Ishikawa (cell line): ENCODE measurements at regions not wholly inside any gene's neighbourhood (a gene's known extent, or its start where the extent isn't known, plus 50 kb on each side); places are given as distances from the start of the nearest gene placed in this dataset.

ENCODE experiments used
- EP300 ChIP-seq: IDR thresholded peaks from 2 replicates; pipeline ENCODE4 v1.6.1; 2012; ENCODE audit warnings: borderline replicate concordance
- FOXM1 ChIP-seq: IDR thresholded peaks from 2 replicates; pipeline ENCODE4 v1.6.1; 2012; ENCODE audit warnings: low read depth, borderline replicate concordance
- RAD21 ChIP-seq: IDR thresholded peaks from 2 replicates; pipeline ENCODE4 v1.6.1; 2012; ENCODE audit warnings: low read depth
- TF ChIP-seq, protein P1 (sequence below): IDR thresholded peaks from 2 replicates; pipeline ENCODE4 v1.6.1; 2012

DNA sequence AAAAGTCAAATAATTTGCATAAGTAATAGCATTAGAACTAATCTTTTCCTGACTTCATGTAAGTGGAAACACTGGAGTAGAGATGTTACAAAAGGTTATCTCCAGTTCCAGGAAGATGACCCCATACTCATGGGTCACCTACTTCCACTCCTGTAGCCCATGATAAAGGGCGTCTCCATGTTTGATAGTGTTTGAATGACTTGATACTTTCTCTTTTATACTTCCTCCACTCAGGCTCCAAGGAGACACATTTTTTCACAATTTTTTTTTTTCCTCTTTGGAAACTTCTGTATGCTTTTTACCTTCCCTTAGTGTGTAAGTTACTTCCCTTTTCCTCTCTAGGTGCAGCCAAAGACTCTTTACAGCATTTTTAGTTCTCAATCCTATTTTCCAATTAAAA, 382.1 kb upstream of the B3GALT2 start:
- TF ChIP-seq, protein P1, sequence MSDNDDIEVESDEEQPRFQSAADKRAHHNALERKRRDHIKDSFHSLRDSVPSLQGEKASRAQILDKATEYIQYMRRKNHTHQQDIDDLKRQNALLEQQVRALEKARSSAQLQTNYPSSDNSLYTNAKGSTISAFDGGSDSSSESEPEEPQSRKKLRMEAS: no peak
- TF ChIP-seq EP300: no peak
- no peak for TF ChIP-seq RAD21
- TF ChIP-seq FOXM1: no peak
